Tibial artery (tissue), 4 donors: ENCODE measurements at regions not wholly inside any gene's neighbourhood (a gene's known extent, or its start where the extent isn't known, plus 50 kb on each side); places are given as distances from the start of the nearest gene placed in this dataset.

Experiments used
- DNase-seq, 2 donors: peaks; one replicate each; pipeline ENCODE4 v3.0.0-alpha.2; 2019
- H3K27ac ChIP-seq, 2 donors: fragments of 200-600 bp; sonication (generic) in 1 of 2; 1 replicate in 1 of 2; 2 replicates in 1 of 2; pipeline ENCODE4 v1.5.1; 2018 to 2019; ENCODE audit warnings: mild to moderate bottlenecking in 1 of 2
- H3K27me3 ChIP-seq, 2 donors: fragments of 200-600 bp; sonication (generic) in 1 of 2; one replicate each; pipeline versions ENCODE4 v1.5.1 to v1.6.0; 2016 to 2019
- H3K36me3 ChIP-seq, 3 donors: fragments of 200-600 bp; sonication (generic) in 2 of 3; one replicate each; pipeline ENCODE4 v1.5.1; 2016 to 2019; ENCODE audit warnings: mild to moderate bottlenecking in 2 of 3
- H3K4me1 ChIP-seq, 4 donors: fragments of 200-600 bp; sonication (generic) in 2 of 4; 1 replicate in 3 of 4; 2 replicates in 1 of 4; pipeline ENCODE4 v1.5.1; 2016 to 2019
- H3K4me3 ChIP-seq, 2 donors: fragments of 200-600 bp; sonication (generic) in 1 of 2; 1 replicate in 1 of 2; 2 replicates in 1 of 2; pipeline ENCODE4 v1.5.1; 2018 to 2019; ENCODE audit warnings: mild to moderate bottlenecking in 2 of 2
- H3K9me3 ChIP-seq, 3 donors: fragments of 200-600 bp; sonication (generic) in 1 of 3; one replicate each; pipeline ENCODE4 v1.5.1; 2016 to 2019
- intact Hi-C: fragments of 100-400 bp; cut with DNase I; formaldehyde crosslinking; loops from one replicate; pipeline ENCODE4 v1.15.0; 2023; ENCODE audit warnings: low total_unique reads
- TF ChIP-seq, protein P1 (sequence below), 2 experiments: fragments of 200-600 bp in 1 of 2; fragments of 450-650 bp in 1 of 2; IDR thresholded peaks; one replicate each; pipeline ENCODE4 v1.5.1; 2017 to 2019; ENCODE audit warnings: antibody characterized with exemption in 2 of 2, mild to moderate bottlenecking in 1 of 2, moderate library complexity in 1 of 2

DNA sequence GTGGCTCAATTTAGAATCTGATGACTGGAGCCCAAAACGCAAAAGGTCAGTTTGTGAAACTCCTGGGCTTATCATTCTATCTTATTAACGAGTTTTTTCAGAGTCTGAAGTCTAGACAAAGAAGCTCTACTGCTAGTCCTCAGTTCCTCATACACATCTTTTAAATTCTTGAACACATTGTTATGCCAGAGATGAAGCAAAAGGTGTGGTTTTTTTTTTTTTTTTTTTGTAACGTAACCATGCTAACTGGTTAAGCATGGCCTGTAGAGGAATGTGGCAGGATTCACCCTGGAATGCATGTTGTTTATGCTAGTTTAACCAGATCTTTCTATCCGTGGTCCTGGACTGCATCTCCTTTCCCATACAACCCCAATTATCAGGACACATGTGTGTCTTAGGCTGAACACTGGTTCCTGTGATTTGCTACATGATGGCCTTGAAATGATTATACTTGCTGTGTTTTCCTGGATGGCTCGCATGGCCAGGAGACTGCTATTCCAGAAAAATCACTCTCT lies 79.3 kb upstream of the MDFIC start:
- Histone ChIP-seq H3K4me3 (no peak overlapping the region), H3K27me3 (no peaks in the 10 kb centered on the region), H3K4me1 (no peaks in the 10 kb centered on the region), H3K27ac (no peak overlapping the region), H3K36me3 (no peaks in the 10 kb centered on the region), H3K9me3 (no peaks in the 10 kb centered on the region)
- intact Hi-C loops, result no loop called here
- no peak for DNase-seq
- TF ChIP-seq, protein P1, sequence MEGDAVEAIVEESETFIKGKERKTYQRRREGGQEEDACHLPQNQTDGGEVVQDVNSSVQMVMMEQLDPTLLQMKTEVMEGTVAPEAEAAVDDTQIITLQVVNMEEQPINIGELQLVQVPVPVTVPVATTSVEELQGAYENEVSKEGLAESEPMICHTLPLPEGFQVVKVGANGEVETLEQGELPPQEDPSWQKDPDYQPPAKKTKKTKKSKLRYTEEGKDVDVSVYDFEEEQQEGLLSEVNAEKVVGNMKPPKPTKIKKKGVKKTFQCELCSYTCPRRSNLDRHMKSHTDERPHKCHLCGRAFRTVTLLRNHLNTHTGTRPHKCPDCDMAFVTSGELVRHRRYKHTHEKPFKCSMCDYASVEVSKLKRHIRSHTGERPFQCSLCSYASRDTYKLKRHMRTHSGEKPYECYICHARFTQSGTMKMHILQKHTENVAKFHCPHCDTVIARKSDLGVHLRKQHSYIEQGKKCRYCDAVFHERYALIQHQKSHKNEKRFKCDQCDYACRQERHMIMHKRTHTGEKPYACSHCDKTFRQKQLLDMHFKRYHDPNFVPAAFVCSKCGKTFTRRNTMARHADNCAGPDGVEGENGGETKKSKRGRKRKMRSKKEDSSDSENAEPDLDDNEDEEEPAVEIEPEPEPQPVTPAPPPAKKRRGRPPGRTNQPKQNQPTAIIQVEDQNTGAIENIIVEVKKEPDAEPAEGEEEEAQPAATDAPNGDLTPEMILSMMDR (IDR thresholded peaks at IDR 0.05), result no peak

DNA sequence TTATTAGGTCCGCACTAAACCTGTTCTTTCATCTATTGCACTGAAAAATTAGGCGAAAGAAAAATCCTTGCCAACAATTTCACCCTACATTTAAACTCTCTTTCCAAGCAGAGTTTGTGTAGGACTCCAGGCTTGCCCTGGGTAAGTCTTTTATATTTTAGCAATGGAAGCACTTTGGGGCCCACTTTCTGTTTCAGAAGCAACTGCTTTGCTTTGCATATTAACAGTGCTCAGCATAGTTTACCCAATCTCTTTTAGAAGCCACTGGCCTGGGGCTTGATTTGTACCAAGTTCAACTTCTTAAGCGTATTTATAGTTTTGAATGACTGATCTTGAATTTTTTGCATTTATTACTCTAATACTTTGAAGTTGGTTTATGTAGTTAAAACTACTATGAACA lies 78.8 kb upstream of the MDFIC start:
- Histone ChIP-seq H3K4me3 (no peak overlapping the region), H3K9me3 (no peaks in the 10 kb centered on the region), H3K27ac (no peak overlapping the region), H3K4me1 (no peaks in the 10 kb centered on the region), H3K36me3 (no peaks in the 10 kb centered on the region), H3K27me3 (no peaks in the 10 kb centered on the region)
- no peak for DNase-seq
- TF ChIP-seq, protein P1 (IDR thresholded peaks at IDR 0.05), result no peak
- intact Hi-C loops, result no loop called here

DNA sequence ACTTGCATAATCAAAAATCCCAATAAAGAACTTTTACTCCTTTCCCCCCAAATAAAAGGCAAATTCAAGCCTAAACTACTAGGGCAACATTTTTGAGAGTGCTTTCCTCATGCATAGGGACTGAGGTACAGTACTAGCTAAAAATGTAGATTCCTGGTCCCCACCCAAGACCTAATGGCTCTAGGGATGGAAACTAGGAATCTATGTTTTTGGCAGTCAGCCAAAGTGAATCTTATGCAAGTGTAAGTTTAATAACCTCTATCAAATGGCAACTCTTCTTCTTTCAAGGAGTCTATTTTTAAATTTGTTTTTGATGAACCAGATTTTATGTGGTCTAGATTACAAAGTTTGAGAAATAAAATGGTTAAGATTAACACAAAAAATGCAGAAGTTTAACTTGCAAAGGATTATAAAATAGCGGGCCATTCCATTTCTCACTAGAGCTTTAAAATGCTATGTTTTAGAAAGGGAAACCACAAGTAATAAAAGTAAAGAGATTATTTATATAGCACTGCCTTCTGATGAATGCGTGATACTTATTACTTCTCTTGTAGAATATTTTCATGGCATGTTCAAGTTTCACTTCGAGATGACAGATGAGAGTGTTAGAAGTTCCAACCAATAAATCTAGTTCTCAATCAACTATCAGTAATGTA lies 70.4 kb upstream of the MDFIC start:
- Histone ChIP-seq H3K27ac (no peak overlapping the region), H3K27me3 (no peaks in the 10 kb centered on the region), H3K36me3 (no peaks in the 10 kb centered on the region), H3K9me3 (no peaks in the 10 kb centered on the region), H3K4me1 (peaks cover 0 to 3% (median 0%) of the 10 kb centered on the region in 4 donors), H3K4me3 (no peak overlapping the region)
- no peak for DNase-seq
- TF ChIP-seq, protein P1 (IDR thresholded peaks at IDR 0.05), result no peak
- intact Hi-C loops, result no loop called here

DNA sequence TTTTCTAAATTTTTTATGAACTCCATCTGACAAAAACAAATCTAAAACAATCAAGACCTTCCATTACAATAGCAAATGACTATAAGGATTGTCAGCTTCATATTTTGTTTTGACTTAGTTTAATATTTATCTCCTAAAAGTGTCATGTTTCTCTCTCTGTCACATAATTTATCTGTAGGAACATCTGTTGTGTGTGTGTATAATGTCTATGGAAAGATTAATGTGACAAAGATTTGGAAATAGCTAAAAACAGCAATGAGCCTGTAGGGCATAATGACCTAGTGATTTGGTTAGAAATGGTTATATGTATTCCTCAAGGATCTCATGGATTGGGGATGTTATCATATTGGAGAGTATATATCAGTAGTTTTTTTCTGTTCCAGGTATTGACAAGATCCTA lies 69.6 kb upstream of the MDFIC start:
- Histone ChIP-seq H3K4me1 (peaks cover 0 to 6% (median 0%) of the 10 kb centered on the region in 4 donors), H3K27ac (no peak overlapping the region), H3K36me3 (no peaks in the 10 kb centered on the region), H3K4me3 (no peak overlapping the region), H3K9me3 (no peaks in the 10 kb centered on the region), H3K27me3 (no peaks in the 10 kb centered on the region)
- no peak for DNase-seq
- intact Hi-C loops, result no loop called here
- TF ChIP-seq, protein P1 (IDR thresholded peaks at IDR 0.05), result no peak

DNA sequence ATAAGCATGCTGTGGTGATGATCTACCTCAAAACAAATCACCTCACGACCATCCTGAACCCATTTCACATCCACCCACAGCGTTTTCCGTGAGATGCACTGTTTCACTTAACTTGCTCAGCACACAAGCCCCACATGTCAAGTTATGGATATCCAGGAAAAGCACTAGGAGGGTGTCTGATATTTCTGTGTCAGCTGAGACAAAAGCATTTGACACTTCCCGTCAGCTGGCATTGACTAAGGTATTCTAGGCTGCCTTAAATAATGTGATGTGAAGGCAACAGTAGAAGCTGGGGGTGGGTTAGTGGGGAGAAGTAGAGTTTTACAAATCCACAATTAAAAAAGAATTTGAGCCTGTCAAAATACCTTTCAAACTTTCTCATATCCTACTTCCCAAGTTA lies 68.7 kb upstream of the MDFIC start:
- no peak overlapping the region for H3K27ac ChIP-seq
- H3K4me3 ChIP-seq, result no peak overlapping the region
- no peaks in the 10 kb centered on the region for H3K36me3 ChIP-seq
- DNase-seq, result no peak
- TF ChIP-seq, protein P1 (IDR thresholded peaks at IDR 0.05), result no peak
- H3K27me3 ChIP-seq, result no peaks in the 10 kb centered on the region
- peaks cover 0 to 6% (median 0%) of the 10 kb centered on the region in 4 donors for H3K4me1 ChIP-seq
- H3K9me3 ChIP-seq, result no peaks in the 10 kb centered on the region
- intact Hi-C loops, result no loop called here
